DMS53 (cell line): ENCODE measurements at regions not wholly inside any gene's neighbourhood (a gene's known extent, or its start where the extent isn't known, plus 50 kb on each side); places are given as distances from the start of the nearest gene placed in this dataset.
"Not testable (repeated sequence)": the region's sequence is repeated elsewhere in the genome, so short reads cannot be mapped to it uniquely, and the experiment has no call there.

ENCODE experiments used
- DNase-seq: peaks from one replicate; lab custom pipeline; 2025; lab: John Stamatoyannopoulos, UW

GRCh38 chr15:53212785-53213184 is 422.6 kb upstream of the ONECUT1 start:
- DNase-seq, result no peak

GRCh38 chr15:53210653-53211052 is 420.5 kb upstream of the ONECUT1 start:
- DNase-seq, result no peak

- DNase-seq, result no peak
Observed at GRCh38 chr15:53209396-53210042, 419.4 kb upstream of the ONECUT1 start.

- DNase-seq, result no peak
Observed at GRCh38 chr15:53208751-53209150, 418.6 kb upstream of the ONECUT1 start.

GRCh38 chr15:53203454-53203853 is 413.3 kb upstream of the ONECUT1 start:
- no peak for DNase-seq

- no peak for DNase-seq
Observed at GRCh38 chr15:53202876-53203275, 412.7 kb upstream of the ONECUT1 start.

GRCh38 chr15:53197426-53197839 is 407.3 kb upstream of the ONECUT1 start:
- DNase-seq, result peak; percentile 78

GRCh38 chr15:53196788-53197187 is 406.7 kb upstream of the ONECUT1 start:
- peak; percentile 8 for DNase-seq

GRCh38 chr15:53196242-53196641 is 406.1 kb upstream of the ONECUT1 start:
- DNase-seq, result no peak

- DNase-seq, result peak; percentile 25
Observed at GRCh38 chr15:53193149-53193548, 403.0 kb upstream of the ONECUT1 start.

- DNase-seq, result no peak
Observed at GRCh38 chr15:53189860-53190259, 399.7 kb upstream of the ONECUT1 start.

GRCh38 chr15:53183449-53183848 is 393.3 kb upstream of the ONECUT1 start:
- not testable (repeated sequence) for DNase-seq

- no peak for DNase-seq
Observed at GRCh38 chr15:53171571-53171970, 381.4 kb upstream of the ONECUT1 start.

GRCh38 chr15:53166684-53167201 is 376.6 kb upstream of the ONECUT1 start:
- no peak for DNase-seq

GRCh38 chr15:53165988-53166683 is 376.0 kb upstream of the ONECUT1 start:
- no peak for DNase-seq

- peak; percentile 18 for DNase-seq
Observed at GRCh38 chr15:53160092-53160704, 370.1 kb upstream of the ONECUT1 start.

GRCh38 chr15:53159458-53159857 is 369.3 kb upstream of the ONECUT1 start:
- DNase-seq, result peak; percentile 17

- no peak for DNase-seq
Observed at GRCh38 chr15:53158995-53159394, 368.9 kb upstream of the ONECUT1 start.

- DNase-seq, result no peak
Observed at GRCh38 chr15:53133255-53133850, 343.2 kb upstream of the ONECUT1 start.

GRCh38 chr15:53130943-53131342 is 340.8 kb upstream of the ONECUT1 start:
- no peak for DNase-seq

GRCh38 chr15:53129121-53129904 is 339.2 kb upstream of the ONECUT1 start:
- DNase-seq, result no peak

- no peak for DNase-seq
Observed at GRCh38 chr15:53128652-53129051, 338.5 kb upstream of the ONECUT1 start.
